Activated naive CD4-positive, alpha-beta T cell (primary cell): ENCODE measurements at regions not wholly inside any gene's neighbourhood (a gene's known extent, or its start where the extent isn't known, plus 50 kb on each side); places are given as distances from the start of the nearest gene placed in this dataset.
"Not testable (repeated sequence)": the region's sequence is repeated elsewhere in the genome, so short reads cannot be mapped to it uniquely, and the experiment has no call there.

Experiments
- DNase-seq, 4 experiments: peaks; one replicate each; lab custom pipeline; 2025; lab: John Stamatoyannopoulos, UW

- DNase-seq = no peak
Observed at GRCh38 chr1:82145656-82146055, 344.9 kb downstream of the ADGRL2 start.

GRCh38 chr1:82143108-82143833 is 342.5 kb downstream of the ADGRL2 start:
- no peak for DNase-seq

GRCh38 chr1:82141390-82141789 is 340.7 kb downstream of the ADGRL2 start:
- no peak for DNase-seq

- no peak for DNase-seq
Observed at GRCh38 chr1:82139751-82140468, 339.2 kb downstream of the ADGRL2 start.

GRCh38 chr1:82136351-82136750 is 335.6 kb downstream of the ADGRL2 start:
- DNase-seq = not testable (repeated sequence)

GRCh38 chr1:82125866-82126265 is 325.1 kb downstream of the ADGRL2 start:
- no peak for DNase-seq

- no peak for DNase-seq
Observed at GRCh38 chr1:82125119-82125518, 324.4 kb downstream of the ADGRL2 start.

GRCh38 chr1:82121421-82121820 is 320.7 kb downstream of the ADGRL2 start:
- DNase-seq = no peak

GRCh38 chr1:82116105-82116504 is 315.4 kb downstream of the ADGRL2 start:
- no peak for DNase-seq

GRCh38 chr1:82114887-82115286 is 314.2 kb downstream of the ADGRL2 start:
- no peak for DNase-seq

GRCh38 chr1:82110366-82111254 is 309.9 kb downstream of the ADGRL2 start:
- DNase-seq = no peak

GRCh38 chr1:82108843-82109242 is 308.1 kb downstream of the ADGRL2 start:
- DNase-seq = no peak

GRCh38 chr1:82106672-82107071 is 305.9 kb downstream of the ADGRL2 start:
- no peak for DNase-seq

- no peak for DNase-seq
Observed at GRCh38 chr1:82099170-82099569, 298.4 kb downstream of the ADGRL2 start.

GRCh38 chr1:82094136-82094535 is 293.4 kb downstream of the ADGRL2 start:
- no peak for DNase-seq

- no peak for DNase-seq
Observed at GRCh38 chr1:82091729-82092128, 291.0 kb downstream of the ADGRL2 start.

GRCh38 chr1:82091265-82091664 is 290.5 kb downstream of the ADGRL2 start:
- DNase-seq = no peak

- DNase-seq = no peak
Observed at GRCh38 chr1:82090104-82090503, 289.4 kb downstream of the ADGRL2 start.

- no peak for DNase-seq
Observed at GRCh38 chr1:82086739-82087138, 286.0 kb downstream of the ADGRL2 start.

GRCh38 chr1:82079607-82080006 is 278.9 kb downstream of the ADGRL2 start:
- no peak for DNase-seq

GRCh38 chr1:82073659-82074058 is 272.9 kb downstream of the ADGRL2 start:
- DNase-seq = no peak

GRCh38 chr1:82073071-82073470 is 272.3 kb downstream of the ADGRL2 start:
- no peak for DNase-seq

- no peak for DNase-seq
Observed at GRCh38 chr1:82065916-82066315, 265.2 kb downstream of the ADGRL2 start.
